ENCODE measurements at regions not wholly inside any gene's neighbourhood (a gene's known extent, or its start where the extent isn't known, plus 50 kb on each side); places are given as distances from the start of the nearest gene placed in this dataset.

DNA sequence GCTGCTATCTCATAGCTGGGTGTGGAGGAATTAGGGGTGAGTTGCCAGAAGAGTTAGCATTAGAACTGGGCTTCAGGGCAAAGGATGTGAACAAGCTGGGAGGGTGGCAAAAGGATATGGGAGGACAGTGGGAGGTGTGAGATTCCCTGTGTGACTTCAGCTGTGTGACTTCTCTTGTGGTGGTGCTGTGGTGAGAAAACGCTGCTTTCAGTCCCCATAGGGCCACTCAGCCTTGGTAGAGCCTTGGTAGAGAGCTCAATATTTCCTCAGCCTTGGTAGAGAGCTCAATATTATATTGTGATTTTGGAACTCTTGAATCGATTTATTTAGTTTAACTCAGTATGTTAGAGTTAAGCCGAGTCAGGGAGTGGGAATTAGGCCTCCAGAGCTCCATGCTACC is 499.7 kb downstream of the EDEM1 start:
- Histone ChIP-seq H3K4me2 (ENCODE audit: insufficient read depth, low read length) (no peak overlapping the region), H3K4me1 (replicated peaks in 1 of 2; ENCODE audit: control insufficient read depth in 2 of 2, insufficient read depth in 2 of 2, low read length in 2 of 2) (no peaks in the 10 kb centered on the region), H3K9me1 (ENCODE audit: control insufficient read depth, insufficient read depth, low read length) (no peaks in the 10 kb centered on the region), H3K27ac (ENCODE audit: extremely low read depth, low read depth, low read length) (no peak overlapping the region), H3K4me3 (no peak overlapping the region), H4K20me1 (replicated peaks; ENCODE audit: control insufficient read depth, insufficient read depth, low read length) (no peaks in the 10 kb centered on the region), H3K9me3 (replicated peaks; ENCODE audit: control insufficient read depth, insufficient read depth, low read depth, low read length) (no peaks in the 10 kb centered on the region), H2AFZ (ENCODE audit: low read depth, low read length) (no peak overlapping the region), H3K9ac (ENCODE audit: insufficient read depth in 1 of 2, low read depth in 2 of 2, low read length in 2 of 2) (no peak overlapping the region), H3K36me3 (ENCODE audit: control insufficient read depth, insufficient read depth, low read length) (no peaks in the 10 kb centered on the region), H3K27me3 (ENCODE audit: control insufficient read depth in 2 of 2, insufficient read depth in 2 of 2, low read length in 2 of 2) (no peaks in the 10 kb centered on the region), H3K79me2 (ENCODE audit: control insufficient read depth, insufficient read depth, low read length) (no peaks in the 10 kb centered on the region)
- FAIRE-seq, result no peak
- in situ Hi-C loops (cut with MboI) (no loop called here), intact Hi-C loops (cut with micrococcal nuclease) (no loop called here)
- BruUV-seq (replicated peaks), result no TSS peak
- no peak for ATAC-seq
- DNase-seq (ENCODE audit: extremely low read depth in 1 of 4, low spot score in 3 of 4), result no peak
- whole genome bisulfite sequencing (ENCODE audit: insufficient coverage, low coverage, missing lambda C conversion rate), result 10% methylated on average over 3 of the region's 3 CpGs
- ChIA-PET CTCF (ENCODE audit: low intra/inter-chr PET ratio) (interaction anchor here (0.6 kb wide), 1 partner anchor 1032 kb away, joined by 3 read pairs; no protein-coding TSS in a partner anchor), POLR2A (interaction anchor here (0.5 kb wide), 1 partner anchor 1239 kb away, joined by 3 read pairs; no protein-coding TSS in a partner anchor)
- TF ChIP-seq, protein P1, sequence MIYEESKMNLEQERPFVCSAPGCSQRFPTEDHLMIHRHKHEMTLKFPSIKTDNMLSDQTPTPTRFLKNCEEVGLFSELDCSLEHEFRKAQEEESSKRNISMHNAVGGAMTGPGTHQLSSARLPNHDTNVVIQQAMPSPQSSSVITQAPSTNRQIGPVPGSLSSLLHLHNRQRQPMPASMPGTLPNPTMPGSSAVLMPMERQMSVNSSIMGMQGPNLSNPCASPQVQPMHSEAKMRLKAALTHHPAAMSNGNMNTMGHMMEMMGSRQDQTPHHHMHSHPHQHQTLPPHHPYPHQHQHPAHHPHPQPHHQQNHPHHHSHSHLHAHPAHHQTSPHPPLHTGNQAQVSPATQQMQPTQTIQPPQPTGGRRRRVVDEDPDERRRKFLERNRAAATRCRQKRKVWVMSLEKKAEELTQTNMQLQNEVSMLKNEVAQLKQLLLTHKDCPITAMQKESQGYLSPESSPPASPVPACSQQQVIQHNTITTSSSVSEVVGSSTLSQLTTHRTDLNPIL (CRISPR knock-in tag; IDR thresholded peaks at IDR 0.05), result no peak
- TF ChIP-seq ZNF316 (IDR thresholded peaks at IDR 0.05) (no peak), MIER1 (IDR thresholded peaks at IDR 0.05; ENCODE audit: low read depth) (no peak), ZNF79 (CRISPR knock-in tag; IDR thresholded peaks at IDR 0.05; ENCODE audit: low read depth) (no peak), NR4A1 (CRISPR knock-in tag; IDR thresholded peaks at IDR 0.05) (no peak), NR4A1 (tag; IDR thresholded peaks at IDR 0.05) (no peak), ZNF696 (CRISPR knock-in tag; conservative IDR thresholded peaks at IDR 0.05) (no peak), NCOR1 (IDR thresholded peaks at IDR 0.05) (no peak), BCOR (IDR thresholded peaks at IDR 0.05) (no peak), RREB1 (CRISPR knock-in tag; IDR thresholded peaks at IDR 0.05) (no peak), MYBL2 (IDR thresholded peaks at IDR 0.05; ENCODE audit: low read depth) (no peak), MYBL2 (CRISPR knock-in tag; IDR thresholded peaks at IDR 0.05; ENCODE audit: borderline replicate concordance) (no peak), ZNF239 (CRISPR knock-in tag; IDR thresholded peaks at IDR 0.05) (no peak), DNMT1 (IDR thresholded peaks at IDR 0.05) (no peak)
- TF ChIP-seq, protein P2, sequence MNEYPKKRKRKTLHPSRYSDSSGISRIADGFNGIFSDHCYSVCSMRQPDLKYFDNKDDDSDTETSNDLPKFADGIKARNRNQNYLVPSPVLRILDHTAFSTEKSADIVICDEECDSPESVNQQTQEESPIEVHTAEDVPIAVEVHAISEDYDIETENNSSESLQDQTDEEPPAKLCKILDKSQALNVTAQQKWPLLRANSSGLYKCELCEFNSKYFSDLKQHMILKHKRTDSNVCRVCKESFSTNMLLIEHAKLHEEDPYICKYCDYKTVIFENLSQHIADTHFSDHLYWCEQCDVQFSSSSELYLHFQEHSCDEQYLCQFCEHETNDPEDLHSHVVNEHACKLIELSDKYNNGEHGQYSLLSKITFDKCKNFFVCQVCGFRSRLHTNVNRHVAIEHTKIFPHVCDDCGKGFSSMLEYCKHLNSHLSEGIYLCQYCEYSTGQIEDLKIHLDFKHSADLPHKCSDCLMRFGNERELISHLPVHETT (CRISPR knock-in tag; conservative IDR thresholded peaks at IDR 0.05 in 1 of 2, IDR thresholded peaks at IDR 0.05 in 1 of 2), result no peak
